Endothelial cell of umbilical vein (primary cell): ENCODE measurements at regions not wholly inside any gene's neighbourhood (a gene's known extent, or its start where the extent isn't known, plus 50 kb on each side); places are given as distances from the start of the nearest gene placed in this dataset.

Experiments
- BruUV-seq: library from RNA; stranded (reverse); fragments of 400-500 nt; replicated peaks from 2 replicates; lab custom pipeline; 2021; lab: Mats Ljungman, UMichigan
- CTCF ChIA-PET: fragments of 300-600, 350-600 bp; sonication (Branson Sonifier 250); formaldehyde crosslinking; loops from one replicate; lab custom pipeline; 2021; ENCODE audit warnings: antibody characterized with exemption, inconsistent platforms; lab: Charles Lee
- POLR2A ChIA-PET: fragments of 300-600, 350-600 bp; sonication (Branson Sonifier 250); formaldehyde crosslinking; loops from one replicate; lab custom pipeline; 2021; ENCODE audit warnings: antibody characterized with exemption, inconsistent platforms; lab: Charles Lee
- DNase-seq: peaks from one replicate; pipeline ENCODE4 v3.0.0-alpha.2; 2011; ENCODE audit warnings: low read depth, low spot score
- FAIRE-seq: peaks from 2 replicates; lab custom pipeline; 2011; peaks lifted over from hg19 to GRCh38; lab: Jason Lieb, UNC
- H2AFZ ChIP-seq: 2 replicates; pipeline ENCODE4 v1.6.0; 2012; ENCODE audit warnings: low read depth, low read length, control low read depth, inconsistent platforms
- H3K27ac ChIP-seq: 2 replicates; pipeline ENCODE4 v1.5.1; 2011; ENCODE audit warnings: low read depth, mild to moderate bottlenecking, control low read depth, low read length, moderate library complexity; ENCODE audit not compliant: insufficient read depth
- H3K27me3 ChIP-seq, 2 experiments: 2 replicates each; pipeline versions ENCODE4 v1.6.0 to v1.6.1; 2011; ENCODE audit warnings: low read length in 2 of 2, mixed read lengths in 1 of 2; ENCODE audit not compliant: control insufficient read depth in 2 of 2, insufficient read depth in 2 of 2
- H3K36me3 ChIP-seq, 2 experiments: 2 replicates in 1 of 2; 3 replicates in 1 of 2; pipeline ENCODE4 v1.5.1; 2011; ENCODE audit warnings: low read length in 2 of 2, mild to moderate bottlenecking in 1 of 2, moderate library complexity in 1 of 2; ENCODE audit not compliant: control insufficient read depth in 2 of 2, insufficient read depth in 2 of 2; ENCODE audit errors: extremely low read depth in 1 of 2
- H3K4me1 ChIP-seq: 3 replicates; pipeline ENCODE4 v1.5.1; 2011; ENCODE audit warnings: mild to moderate bottlenecking, low read length; ENCODE audit not compliant: control insufficient read depth, insufficient read depth; ENCODE audit errors: extremely low read depth
- H3K4me2 ChIP-seq: 2 replicates; pipeline ENCODE4 v1.6.1; 2011; ENCODE audit warnings: low read length, control low read depth, mixed read lengths; ENCODE audit not compliant: insufficient read depth
- H3K4me3 ChIP-seq, 3 experiments: fragments of 200-600 bp in 1 of 3; sonication (generic), shearing (Covaris generic) in 1 of 3; replicated peaks in 1 of 3; 2 replicates each; pipeline ENCODE4 v1.5.1; 2011 to 2016; ENCODE audit warnings: control low read depth in 3 of 3, low read length in 3 of 3, mild to moderate bottlenecking in 2 of 3, inconsistent platforms in 1 of 3, low read depth in 1 of 3, moderate library complexity in 1 of 3; ENCODE audit not compliant: insufficient read depth in 1 of 3
- H3K79me2 ChIP-seq: 2 replicates; pipeline ENCODE4 v1.6.0; 2012; ENCODE audit warnings: low read length, inconsistent platforms; ENCODE audit not compliant: control insufficient read depth, insufficient read depth
- H3K9ac ChIP-seq: replicated peaks from 2 replicates; pipeline ENCODE3; 2011; ENCODE audit warnings: low read length, control low read depth; ENCODE audit not compliant: insufficient read depth; ENCODE audit errors: extremely low read depth
- H3K9me1 ChIP-seq: replicated peaks from 3 replicates; pipeline ENCODE4 v1.6.0; 2011; ENCODE audit warnings: mild to moderate bottlenecking, low read length; ENCODE audit not compliant: control insufficient read depth, insufficient read depth; ENCODE audit errors: extremely low read depth
- H3K9me3 ChIP-seq: replicated peaks from 2 replicates; pipeline ENCODE4 v1.5.1; 2012; ENCODE audit warnings: low read length, inconsistent platforms; ENCODE audit not compliant: control insufficient read depth, insufficient read depth
- H4K20me1 ChIP-seq: replicated peaks from 2 replicates; pipeline ENCODE3; 2011; ENCODE audit warnings: mild to moderate bottlenecking, low read length; ENCODE audit not compliant: control insufficient read depth, insufficient read depth; ENCODE audit errors: extremely low read depth
- CTCF ChIP-seq, 2 donors: IDR thresholded peaks; 1 replicate in 1 of 2; 2 replicates in 1 of 2; pipeline ENCODE4 v1.5.1; 2011; ENCODE audit warnings: low read length in 2 of 2, mild to moderate bottlenecking in 2 of 2, moderate library complexity in 2 of 2, control low read depth in 1 of 2, inconsistent platforms in 1 of 2, low read depth in 1 of 2; ENCODE audit not compliant: insufficient read depth in 1 of 2; ENCODE audit errors: extremely low read depth in 1 of 2
- FOS ChIP-seq: IDR thresholded peaks from 2 replicates; pipeline ENCODE4 v1.6.1; 2011; ENCODE audit warnings: mild to moderate bottlenecking, low read length, moderate library complexity, borderline replicate concordance; ENCODE audit not compliant: insufficient read depth
- GATA2 ChIP-seq: IDR thresholded peaks from 2 replicates; pipeline ENCODE4 v1.7.0; 2011; ENCODE audit warnings: low read depth, mild to moderate bottlenecking, moderate library complexity, mixed read lengths, low read length; ENCODE audit not compliant: insufficient read length, insufficient read depth
- MYC ChIP-seq: IDR thresholded peaks from one replicate; pipeline ENCODE4 v1.6.1; 2011; ENCODE audit warnings: mild to moderate bottlenecking, low read depth, low read length
- POLR2AphosphoS5 ChIP-seq: IDR thresholded peaks from 2 replicates; pipeline ENCODE4 v1.6.1; 2012; ENCODE audit warnings: low read depth, mild to moderate bottlenecking, control low read depth, low read length, moderate library complexity; ENCODE audit not compliant: insufficient read depth
- dilution Hi-C: fragments of 300-500 bp; cut with MboI; formaldehyde crosslinking; loops from one replicate; pipeline ENCODE4 v1.15.0; 2019; ENCODE audit warnings: low sequenced_read_pairs; ENCODE audit not compliant: extremely low pct_ligation_motif_present
- intact Hi-C: fragments of 100-400 bp; cut with micrococcal nuclease; formaldehyde crosslinking; loops from one replicate; pipeline ENCODE4 v1.10.0; 2022
- TF ChIP-seq, protein P1 (sequence below): IDR thresholded peaks from 2 replicates; pipeline ENCODE4 v1.6.1; 2011; ENCODE audit not compliant: insufficient read depth, insufficient read length

GRCh38 chr16:48932216-48932855 lies 322.4 kb upstream of the N4BP1 start:
- intact Hi-C loops (no loop called here), dilution Hi-C loops (no loop called here)
- H3K36me3 ChIP-seq: no peaks in the 10 kb centered on the region
- FAIRE-seq: no peak
- CTCF ChIA-PET: no interaction called here
- TF ChIP-seq, protein P1, sequence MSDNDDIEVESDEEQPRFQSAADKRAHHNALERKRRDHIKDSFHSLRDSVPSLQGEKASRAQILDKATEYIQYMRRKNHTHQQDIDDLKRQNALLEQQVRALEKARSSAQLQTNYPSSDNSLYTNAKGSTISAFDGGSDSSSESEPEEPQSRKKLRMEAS: no peak
- no peak for TF ChIP-seq CTCF (IDR thresholded peaks at IDR 0.05; ENCODE audit: extremely low read depth in 1 of 2, insufficient read depth in 1 of 2, low read depth in 1 of 2, low read length in 2 of 2)
- TF ChIP-seq MYC: no peak
- TF ChIP-seq POLR2AphosphoS5: no peak
- TF ChIP-seq GATA2: no peak
- TF ChIP-seq FOS: no peak
- H2AFZ ChIP-seq: no peak overlapping the region
- H3K4me1 ChIP-seq: no peaks in the 10 kb centered on the region
- no peak overlapping the region for H3K27ac ChIP-seq
- H3K4me2 ChIP-seq: no peak overlapping the region
- POLR2A ChIA-PET: no interaction called here
- no peak overlapping the region for H3K9ac ChIP-seq
- H3K27me3 ChIP-seq: no peaks in the 10 kb centered on the region
- DNase-seq: no peak
- H3K9me1 ChIP-seq: no peaks in the 10 kb centered on the region
- H3K4me3 ChIP-seq: no peak overlapping the region
- H3K9me3 ChIP-seq: peaks cover 4% of the 10 kb centered on the region
- H4K20me1 ChIP-seq: no peaks in the 10 kb centered on the region
- H3K79me2 ChIP-seq: no peaks in the 10 kb centered on the region
- no TSS peak for BruUV-seq
